ENCODE measurements at regions not wholly inside any gene's neighbourhood (a gene's known extent, or its start where the extent isn't known, plus 50 kb on each side); places are given as distances from the start of the nearest gene placed in this dataset.

GRCh38 chr7:68573271-68574005 lies 1024.8 kb upstream of the AUTS2 start:
- TF ChIP-seq CTCF (conservative IDR thresholded peaks at IDR 0.05; ENCODE audit: low read depth, low read length) (no peak), EZH2 (IDR thresholded peaks at IDR 0.05; ENCODE audit: low read length, unreplicated experiment) (no peak)
